ENCODE measurements at regions not wholly inside any gene's neighbourhood (a gene's known extent, or its start where the extent isn't known, plus 50 kb on each side); places are given as distances from the start of the nearest gene placed in this dataset.

- TF ChIP-seq POLR2AphosphoS5 (IDR thresholded peaks at IDR 0.05) (no peak), CTCF (IDR thresholded peaks at IDR 0.05) (no peak), POLR2A (IDR thresholded peaks at IDR 0.05) (no peak)
Measured at GRCh38 chr3:31321620-31322019, 211.1 kb upstream of the STT3B start.

All from prostate gland (tissue), 2 donors.